Prostate gland (tissue), 2 donors: ENCODE measurements at regions not wholly inside any gene's neighbourhood (a gene's known extent, or its start where the extent isn't known, plus 50 kb on each side); places are given as distances from the start of the nearest gene placed in this dataset.

ENCODE experiments used
- POLR2A ChIP-seq: fragments of 450-650 bp; IDR thresholded peaks from one replicate; pipeline ENCODE4 v1.6.1; 2016; ENCODE audit warnings: antibody characterized with exemption, mild to moderate bottlenecking
- TF ChIP-seq, protein P1 (sequence below), 4 experiments: fragments of 200-600 bp in 2 of 4; fragments of 450-650 bp in 2 of 4; sonication (generic) in 2 of 4; IDR thresholded peaks; 1 replicate in 3 of 4; 2 replicates in 1 of 4; pipeline ENCODE4 v1.5.1; 2016 to 2019; ENCODE audit warnings: antibody characterized with exemption in 4 of 4, mild to moderate bottlenecking in 2 of 4, moderate library complexity in 2 of 4

GRCh38 chr1:90558126-90558525 lies 159.0 kb downstream of the BARHL2 start:
- TF ChIP-seq, protein P1, sequence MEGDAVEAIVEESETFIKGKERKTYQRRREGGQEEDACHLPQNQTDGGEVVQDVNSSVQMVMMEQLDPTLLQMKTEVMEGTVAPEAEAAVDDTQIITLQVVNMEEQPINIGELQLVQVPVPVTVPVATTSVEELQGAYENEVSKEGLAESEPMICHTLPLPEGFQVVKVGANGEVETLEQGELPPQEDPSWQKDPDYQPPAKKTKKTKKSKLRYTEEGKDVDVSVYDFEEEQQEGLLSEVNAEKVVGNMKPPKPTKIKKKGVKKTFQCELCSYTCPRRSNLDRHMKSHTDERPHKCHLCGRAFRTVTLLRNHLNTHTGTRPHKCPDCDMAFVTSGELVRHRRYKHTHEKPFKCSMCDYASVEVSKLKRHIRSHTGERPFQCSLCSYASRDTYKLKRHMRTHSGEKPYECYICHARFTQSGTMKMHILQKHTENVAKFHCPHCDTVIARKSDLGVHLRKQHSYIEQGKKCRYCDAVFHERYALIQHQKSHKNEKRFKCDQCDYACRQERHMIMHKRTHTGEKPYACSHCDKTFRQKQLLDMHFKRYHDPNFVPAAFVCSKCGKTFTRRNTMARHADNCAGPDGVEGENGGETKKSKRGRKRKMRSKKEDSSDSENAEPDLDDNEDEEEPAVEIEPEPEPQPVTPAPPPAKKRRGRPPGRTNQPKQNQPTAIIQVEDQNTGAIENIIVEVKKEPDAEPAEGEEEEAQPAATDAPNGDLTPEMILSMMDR (IDR thresholded peaks at IDR 0.05) = no peak
- TF ChIP-seq POLR2A = no peak
